Lower leg skin (tissue), 4 donors: ENCODE measurements at regions not wholly inside any gene's neighbourhood (a gene's known extent, or its start where the extent isn't known, plus 50 kb on each side); places are given as distances from the start of the nearest gene placed in this dataset.

Source experiments
- DNase-seq, 2 donors: peaks; one replicate each; pipeline ENCODE4 v3.0.0-alpha.2; 2019; ENCODE audit warnings: low spot score in 2 of 2
- H3K4me3 ChIP-seq: fragments of 200-600 bp; sonication (generic); 2 replicates; pipeline ENCODE4 v1.5.1; 2017; ENCODE audit warnings: mild to moderate bottlenecking, low read depth; ENCODE audit not compliant: poor library complexity, severe bottlenecking
- CTCF ChIP-seq, 3 donors: fragments of 450-650 bp; IDR thresholded peaks; one replicate each; pipeline ENCODE4 v1.5.1; 2016; ENCODE audit warnings: antibody characterized with exemption in 3 of 3, mild to moderate bottlenecking in 3 of 3, moderate library complexity in 2 of 3
- POLR2A ChIP-seq, 2 donors: fragments of 450-650 bp; IDR thresholded peaks; one replicate each; pipeline ENCODE4 v1.6.1; 2016 to 2017; ENCODE audit warnings: antibody characterized with exemption in 2 of 2, mild to moderate bottlenecking in 1 of 2, moderate library complexity in 1 of 2
- whole genome bisulfite sequencing, 2 donors: methylation state at CpG; one replicate each; pipeline ENCODE4 v1.1.5; 2018; 5-methylcytosine and 5-hydroxymethylcytosine counted together
- intact Hi-C: fragments of 100-400 bp; cut with DNase I; formaldehyde crosslinking; loops from one replicate; pipeline ENCODE4 v1.15.0; 2023; ENCODE audit warnings: low total_unique reads

GRCh38 chr6:90397929-90398674 is 101.5 kb upstream of the BACH2 start:
- intact Hi-C loops = no loop called here
- H3K4me3 ChIP-seq = no peak overlapping the region
- WGBS, 2 donors = 60 to 62% methylated on average over 5 of the region's 5 CpGs
- TF ChIP-seq CTCF (IDR thresholded peaks at IDR 0.05) = no peak
- no peak for TF ChIP-seq POLR2A (IDR thresholded peaks at IDR 0.05)
- no peak for DNase-seq

- 70 to 77% methylated on average over 4 of the region's 4 CpGs for WGBS, 2 donors
- no peak for DNase-seq
- no peak for TF ChIP-seq POLR2A (IDR thresholded peaks at IDR 0.05)
- no peak for TF ChIP-seq CTCF (IDR thresholded peaks at IDR 0.05)
- no peak overlapping the region for H3K4me3 ChIP-seq
- intact Hi-C loops = no loop called here
Observed at GRCh38 chr6:90397047-90397446, 100.4 kb upstream of the BACH2 start.

- 30 to 32% methylated on average over 7 of the region's 7 CpGs for WGBS, 2 donors
- no peak for TF ChIP-seq POLR2A (IDR thresholded peaks at IDR 0.05)
- intact Hi-C loops = no loop called here
- peak in 1 of 2 donors; percentile 53 for DNase-seq
- H3K4me3 ChIP-seq = no peak overlapping the region
Observed at GRCh38 chr6:90393232-90393884, 96.7 kb upstream of the BACH2 start.

GRCh38 chr6:90390379-90390778 is 93.7 kb upstream of the BACH2 start:
- no peak for TF ChIP-seq CTCF (IDR thresholded peaks at IDR 0.05)
- TF ChIP-seq POLR2A (IDR thresholded peaks at IDR 0.05) = no peak
- no peak for DNase-seq
- H3K4me3 ChIP-seq = no peak overlapping the region
- intact Hi-C loops = no loop called here

- no peak for DNase-seq
- intact Hi-C loops = no loop called here
- WGBS, 2 donors = 81 to 85% methylated on average over 5 of the region's 5 CpGs
Observed at GRCh38 chr6:90388395-90388794, 91.8 kb upstream of the BACH2 start.

More at GRCh38 chr6:90388395-90388794, 91.8 kb upstream of the BACH2 start:
- TF ChIP-seq POLR2A (IDR thresholded peaks at IDR 0.05) (no peak), CTCF (IDR thresholded peaks at IDR 0.05) (no peak)
- H3K4me3 ChIP-seq = no peak overlapping the region
